ENCODE measurements at regions not wholly inside any gene's neighbourhood (a gene's known extent, or its start where the extent isn't known, plus 50 kb on each side); places are given as distances from the start of the nearest gene placed in this dataset.

GRCh38 chr7:17699696-17700095 is 240.6 kb downstream of the SNX13 start:
- DNase-seq (no peak), ATAC-seq (no peak)
- no peak overlapping the region for H3K27ac Mint-ChIP-seq
- peaks cover 21 to 28% of the 10 kb centered on the region in 2 donors for H3K9me3 Mint-ChIP-seq
- peaks cover 19% of the 10 kb centered on the region for H3K27me3 Mint-ChIP-seq
- no peaks in the 10 kb centered on the region for H3K4me1 Mint-ChIP-seq
- H3K4me3 Mint-ChIP-seq = no peak overlapping the region

GRCh38 chr7:17700138-17700537 is 240.2 kb downstream of the SNX13 start:
- H3K4me3 Mint-ChIP-seq = no peak overlapping the region
- ATAC-seq (no peak), DNase-seq (no peak)
- no peaks in the 10 kb centered on the region for H3K4me1 Mint-ChIP-seq
- H3K27ac Mint-ChIP-seq = no peak overlapping the region
- peaks cover 21 to 28% of the 10 kb centered on the region in 2 donors for H3K9me3 Mint-ChIP-seq
- H3K27me3 Mint-ChIP-seq = peaks cover 19% of the 10 kb centered on the region

GRCh38 chr7:17706275-17706674 is 234.0 kb downstream of the SNX13 start:
- Mint-ChIP-seq H3K9me3 (no peaks in the 10 kb centered on the region), H3K27ac (no peak overlapping the region), H3K4me3 (no peak overlapping the region), H3K4me1 (no peaks in the 10 kb centered on the region), H3K27me3 (peaks cover 28% of the 10 kb centered on the region)
- DNase-seq = no peak
- no peak for ATAC-seq

GRCh38 chr7:17706734-17707133 is 233.6 kb downstream of the SNX13 start:
- peak; percentile 23 to 29 for DNase-seq
- no peaks in the 10 kb centered on the region for H3K4me1 Mint-ChIP-seq
- H3K27ac Mint-ChIP-seq = no peak overlapping the region
- H3K4me3 Mint-ChIP-seq = no peak overlapping the region
- peaks cover 23% of the 10 kb centered on the region for H3K27me3 Mint-ChIP-seq
- peak; percentile 63 for ATAC-seq
- no peaks in the 10 kb centered on the region for H3K9me3 Mint-ChIP-seq

- no peak for ATAC-seq
- H3K9me3 Mint-ChIP-seq = no peaks in the 10 kb centered on the region
- H3K27me3 Mint-ChIP-seq = peaks cover 9% of the 10 kb centered on the region
- DNase-seq = no peak
- no peaks in the 10 kb centered on the region for H3K4me1 Mint-ChIP-seq
- no peak overlapping the region for H3K27ac Mint-ChIP-seq
- no peak overlapping the region for H3K4me3 Mint-ChIP-seq
These were observed 231.2 kb downstream of the SNX13 start for GRCh38 chr7:17709127-17709526.

GRCh38 chr7:17709599-17709998 is 230.7 kb downstream of the SNX13 start:
- ATAC-seq (no peak), DNase-seq (no peak)
- no peaks in the 10 kb centered on the region for H3K9me3 Mint-ChIP-seq
- H3K4me1 Mint-ChIP-seq = no peaks in the 10 kb centered on the region
- peaks cover 9% of the 10 kb centered on the region for H3K27me3 Mint-ChIP-seq
- H3K27ac Mint-ChIP-seq = no peak overlapping the region
- H3K4me3 Mint-ChIP-seq = no peak overlapping the region

- no peak for DNase-seq
- no peak overlapping the region for H3K27ac Mint-ChIP-seq
- H3K4me3 Mint-ChIP-seq = no peak overlapping the region
- ATAC-seq = no peak
- H3K9me3 Mint-ChIP-seq = no peaks in the 10 kb centered on the region
- H3K27me3 Mint-ChIP-seq = peaks cover 9% of the 10 kb centered on the region
- H3K4me1 Mint-ChIP-seq = no peaks in the 10 kb centered on the region
These were observed 230.0 kb downstream of the SNX13 start for GRCh38 chr7:17710312-17710711.

GRCh38 chr7:17713584-17713983 is 226.7 kb downstream of the SNX13 start:
- H3K27ac Mint-ChIP-seq = no peak overlapping the region
- H3K4me3 Mint-ChIP-seq = no peak overlapping the region
- ATAC-seq (no peak), DNase-seq (no peak)
- H3K9me3 Mint-ChIP-seq = no peaks in the 10 kb centered on the region
- no peaks in the 10 kb centered on the region for H3K27me3 Mint-ChIP-seq
- H3K4me1 Mint-ChIP-seq = no peaks in the 10 kb centered on the region

GRCh38 chr7:17716816-17717215 is 223.5 kb downstream of the SNX13 start:
- H3K4me3 Mint-ChIP-seq = no peak overlapping the region
- no peaks in the 10 kb centered on the region for H3K27me3 Mint-ChIP-seq
- no peak for DNase-seq
- no peak for ATAC-seq
- no peaks in the 10 kb centered on the region for H3K9me3 Mint-ChIP-seq
- no peak overlapping the region for H3K27ac Mint-ChIP-seq
- H3K4me1 Mint-ChIP-seq = no peaks in the 10 kb centered on the region

GRCh38 chr7:17719998-17720397 is 220.3 kb downstream of the SNX13 start:
- no peaks in the 10 kb centered on the region for H3K4me1 Mint-ChIP-seq
- no peak overlapping the region for H3K4me3 Mint-ChIP-seq
- H3K27ac Mint-ChIP-seq = no peak overlapping the region
- no peaks in the 10 kb centered on the region for H3K9me3 Mint-ChIP-seq
- ATAC-seq = no peak
- H3K27me3 Mint-ChIP-seq = no peaks in the 10 kb centered on the region
- DNase-seq = no peak

- no peak overlapping the region for H3K4me3 Mint-ChIP-seq
- no peaks in the 10 kb centered on the region for H3K27me3 Mint-ChIP-seq
- no peak overlapping the region for H3K27ac Mint-ChIP-seq
- no peaks in the 10 kb centered on the region for H3K4me1 Mint-ChIP-seq
- ATAC-seq (no peak), DNase-seq (no peak)
- H3K9me3 Mint-ChIP-seq = no peaks in the 10 kb centered on the region
These were observed 218.5 kb downstream of the SNX13 start for GRCh38 chr7:17721736-17722285.

- Mint-ChIP-seq H3K27ac (no peak overlapping the region), H3K27me3 (no peaks in the 10 kb centered on the region), H3K4me3 (no peak overlapping the region), H3K9me3 (no peaks in the 10 kb centered on the region), H3K4me1 (no peaks in the 10 kb centered on the region)
- no peak for DNase-seq
- ATAC-seq = no peak
These were observed 217.5 kb downstream of the SNX13 start for GRCh38 chr7:17722798-17723197.

GRCh38 chr7:17725821-17726220 is 214.5 kb downstream of the SNX13 start:
- ATAC-seq = no peak
- Mint-ChIP-seq H3K27me3 (no peaks in the 10 kb centered on the region), H3K27ac (no peak overlapping the region), H3K4me1 (no peaks in the 10 kb centered on the region), H3K9me3 (no peaks in the 10 kb centered on the region), H3K4me3 (no peak overlapping the region)
- DNase-seq = no peak

- H3K27ac Mint-ChIP-seq = no peak overlapping the region
- no peaks in the 10 kb centered on the region for H3K27me3 Mint-ChIP-seq
- peaks cover 7 to 15% of the 10 kb centered on the region in 2 donors for H3K9me3 Mint-ChIP-seq
- no peak overlapping the region for H3K4me3 Mint-ChIP-seq
- ATAC-seq (no peak), DNase-seq (no peak)
- H3K4me1 Mint-ChIP-seq = no peaks in the 10 kb centered on the region
These were observed 208.2 kb downstream of the SNX13 start for GRCh38 chr7:17732083-17732482.

All from stimulated activated naive CD8-positive, alpha-beta T cell treated with anti-CD3 and anti-CD28 coated beads, Interleukin-15, amount 100 ng/mL, for 72 hours (primary cell).